Breast epithelium (tissue), 3 donors: ENCODE measurements at regions not wholly inside any gene's neighbourhood (a gene's known extent, or its start where the extent isn't known, plus 50 kb on each side); places are given as distances from the start of the nearest gene placed in this dataset.

Source experiments
- POLR2A ChIP-seq: fragments of 450-650 bp; IDR thresholded peaks from one replicate; pipeline ENCODE4 v1.6.1; 2016; ENCODE audit warnings: antibody characterized with exemption, mild to moderate bottlenecking, moderate library complexity
- POLR2AphosphoS5 ChIP-seq, 3 donors: sonication (generic); formaldehyde crosslinking; IDR thresholded peaks; one replicate each; pipeline ENCODE4 v1.6.1; 2017; ENCODE audit warnings: antibody characterized with exemption in 3 of 3
- TF ChIP-seq, protein P1 (sequence below), 3 donors: fragments of 450-650 bp; IDR thresholded peaks; one replicate each; pipeline ENCODE4 v1.5.1; 2016 to 2017; ENCODE audit warnings: antibody characterized with exemption in 3 of 3, mild to moderate bottlenecking in 3 of 3, moderate library complexity in 3 of 3

DNA sequence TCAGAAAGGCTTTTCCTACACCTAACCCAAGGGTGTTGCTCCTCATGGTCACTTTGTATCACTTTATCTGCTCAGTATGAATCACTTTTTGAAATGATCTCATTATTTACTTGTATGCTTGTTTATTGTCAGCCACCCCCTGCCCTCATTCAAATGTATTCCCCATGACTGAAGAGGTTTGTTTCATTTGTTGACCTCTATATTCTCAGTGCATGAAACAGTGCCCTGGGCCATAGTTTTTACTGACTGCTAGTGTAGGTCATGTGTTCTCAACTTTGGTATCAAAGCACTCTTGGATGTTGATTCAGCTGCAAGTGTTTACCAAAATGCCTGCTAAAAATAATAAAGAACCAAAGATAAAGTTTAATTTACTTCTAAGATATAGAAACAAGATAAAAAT, 381.7 kb upstream of the ARPP21 start:
- TF ChIP-seq POLR2A (no peak), POLR2AphosphoS5 (IDR thresholded peaks at IDR 0.05) (no peak)
- TF ChIP-seq, protein P1, sequence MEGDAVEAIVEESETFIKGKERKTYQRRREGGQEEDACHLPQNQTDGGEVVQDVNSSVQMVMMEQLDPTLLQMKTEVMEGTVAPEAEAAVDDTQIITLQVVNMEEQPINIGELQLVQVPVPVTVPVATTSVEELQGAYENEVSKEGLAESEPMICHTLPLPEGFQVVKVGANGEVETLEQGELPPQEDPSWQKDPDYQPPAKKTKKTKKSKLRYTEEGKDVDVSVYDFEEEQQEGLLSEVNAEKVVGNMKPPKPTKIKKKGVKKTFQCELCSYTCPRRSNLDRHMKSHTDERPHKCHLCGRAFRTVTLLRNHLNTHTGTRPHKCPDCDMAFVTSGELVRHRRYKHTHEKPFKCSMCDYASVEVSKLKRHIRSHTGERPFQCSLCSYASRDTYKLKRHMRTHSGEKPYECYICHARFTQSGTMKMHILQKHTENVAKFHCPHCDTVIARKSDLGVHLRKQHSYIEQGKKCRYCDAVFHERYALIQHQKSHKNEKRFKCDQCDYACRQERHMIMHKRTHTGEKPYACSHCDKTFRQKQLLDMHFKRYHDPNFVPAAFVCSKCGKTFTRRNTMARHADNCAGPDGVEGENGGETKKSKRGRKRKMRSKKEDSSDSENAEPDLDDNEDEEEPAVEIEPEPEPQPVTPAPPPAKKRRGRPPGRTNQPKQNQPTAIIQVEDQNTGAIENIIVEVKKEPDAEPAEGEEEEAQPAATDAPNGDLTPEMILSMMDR (IDR thresholded peaks at IDR 0.05): no peak
